ENCODE measurements at regions not wholly inside any gene's neighbourhood (a gene's known extent, or its start where the extent isn't known, plus 50 kb on each side); places are given as distances from the start of the nearest gene placed in this dataset.
"Not testable (repeated sequence)": the region's sequence is repeated elsewhere in the genome, so short reads cannot be mapped to it uniquely, and the experiment has no call there.

DNA sequence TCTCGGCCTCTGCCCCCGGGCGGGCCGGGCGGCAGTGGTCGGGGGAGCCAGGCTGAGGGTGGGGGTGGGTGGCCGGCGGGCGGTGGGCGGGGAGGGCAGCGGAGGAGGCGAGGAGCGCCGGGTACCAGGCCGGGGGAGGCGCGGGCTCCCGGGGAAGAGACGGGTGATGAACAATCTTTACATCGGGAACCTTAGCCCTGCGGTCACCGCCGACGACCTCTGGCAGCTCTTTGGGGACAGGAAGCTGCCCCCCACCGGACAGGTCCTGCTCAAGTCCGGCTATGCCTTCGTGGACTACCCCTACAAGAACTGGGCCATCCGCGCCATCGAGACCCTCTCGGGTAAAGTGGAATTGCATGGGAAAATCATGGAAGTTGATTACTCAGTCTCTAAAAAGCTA, 112.5 kb downstream of the NBPF12 start (continued):
- TF ChIP-seq, protein P1, sequence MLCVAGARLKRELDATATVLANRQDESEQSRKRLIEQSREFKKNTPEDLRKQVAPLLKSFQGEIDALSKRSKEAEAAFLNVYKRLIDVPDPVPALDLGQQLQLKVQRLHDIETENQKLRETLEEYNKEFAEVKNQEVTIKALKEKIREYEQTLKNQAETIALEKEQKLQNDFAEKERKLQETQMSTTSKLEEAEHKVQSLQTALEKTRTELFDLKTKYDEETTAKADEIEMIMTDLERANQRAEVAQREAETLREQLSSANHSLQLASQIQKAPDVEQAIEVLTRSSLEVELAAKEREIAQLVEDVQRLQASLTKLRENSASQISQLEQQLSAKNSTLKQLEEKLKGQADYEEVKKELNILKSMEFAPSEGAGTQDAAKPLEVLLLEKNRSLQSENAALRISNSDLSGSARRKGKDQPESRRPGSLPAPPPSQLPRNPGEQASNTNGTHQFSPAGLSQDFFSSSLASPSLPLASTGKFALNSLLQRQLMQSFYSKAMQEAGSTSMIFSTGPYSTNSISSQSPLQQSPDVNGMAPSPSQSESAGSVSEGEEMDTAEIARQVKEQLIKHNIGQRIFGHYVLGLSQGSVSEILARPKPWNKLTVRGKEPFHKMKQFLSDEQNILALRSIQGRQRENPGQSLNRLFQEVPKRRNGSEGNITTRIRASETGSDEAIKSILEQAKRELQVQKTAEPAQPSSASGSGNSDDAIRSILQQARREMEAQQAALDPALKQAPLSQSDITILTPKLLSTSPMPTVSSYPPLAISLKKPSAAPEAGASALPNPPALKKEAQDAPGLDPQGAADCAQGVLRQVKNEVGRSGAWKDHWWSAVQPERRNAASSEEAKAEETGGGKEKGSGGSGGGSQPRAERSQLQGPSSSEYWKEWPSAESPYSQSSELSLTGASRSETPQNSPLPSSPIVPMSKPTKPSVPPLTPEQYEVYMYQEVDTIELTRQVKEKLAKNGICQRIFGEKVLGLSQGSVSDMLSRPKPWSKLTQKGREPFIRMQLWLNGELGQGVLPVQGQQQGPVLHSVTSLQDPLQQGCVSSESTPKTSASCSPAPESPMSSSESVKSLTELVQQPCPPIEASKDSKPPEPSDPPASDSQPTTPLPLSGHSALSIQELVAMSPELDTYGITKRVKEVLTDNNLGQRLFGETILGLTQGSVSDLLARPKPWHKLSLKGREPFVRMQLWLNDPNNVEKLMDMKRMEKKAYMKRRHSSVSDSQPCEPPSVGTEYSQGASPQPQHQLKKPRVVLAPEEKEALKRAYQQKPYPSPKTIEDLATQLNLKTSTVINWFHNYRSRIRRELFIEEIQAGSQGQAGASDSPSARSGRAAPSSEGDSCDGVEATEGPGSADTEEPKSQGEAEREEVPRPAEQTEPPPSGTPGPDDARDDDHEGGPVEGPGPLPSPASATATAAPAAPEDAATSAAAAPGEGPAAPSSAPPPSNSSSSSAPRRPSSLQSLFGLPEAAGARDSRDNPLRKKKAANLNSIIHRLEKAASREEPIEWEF (CRISPR knock-in tag; IDR thresholded peaks at IDR 0.05), result no peak
- no peak for TF ChIP-seq ILF3 (IDR thresholded peaks at IDR 0.05; ENCODE audit: borderline replicate concordance)

DNA sequence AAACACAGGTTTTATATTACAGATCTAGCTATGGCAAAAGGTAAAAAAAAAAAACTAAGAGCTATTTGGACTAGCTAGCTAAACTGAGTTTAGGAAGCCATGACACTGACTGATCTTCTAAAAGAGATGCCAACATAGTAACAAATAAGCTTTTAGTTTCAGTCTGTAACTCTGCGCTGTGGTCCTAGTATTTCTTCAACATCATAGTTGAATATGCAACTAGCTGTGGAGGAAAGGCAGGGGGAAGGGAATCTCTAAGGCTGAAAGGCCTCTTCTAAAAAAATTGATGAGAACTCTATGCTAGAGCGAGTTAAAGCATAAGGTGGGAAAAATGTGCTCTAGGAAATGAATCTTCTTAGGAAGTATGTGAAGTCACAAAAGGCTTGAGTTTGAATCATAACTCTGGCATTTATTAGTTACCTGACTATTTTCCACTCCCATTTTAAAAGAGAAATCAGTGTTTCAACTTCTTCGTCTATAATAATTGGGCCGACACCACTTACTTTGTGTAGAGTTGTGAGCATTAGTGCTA, 108.8 kb downstream of the NBPF12 start:
- not testable (repeated sequence) for H3K9ac ChIP-seq (ENCODE audit: insufficient read depth in 1 of 2, low read depth in 2 of 2, low read length in 2 of 2)
- 3% methylated on average over 4 of the region's 4 CpGs for WGBS (ENCODE audit: insufficient coverage, low coverage, missing lambda C conversion rate)

More for the DNA sequence above, 108.8 kb downstream of the NBPF12 start:
- H4K20me1 ChIP-seq (replicated peaks; ENCODE audit: control insufficient read depth, insufficient read depth, low read length); ATAC-seq; POLR2A ChIA-PET; H3K9me3 ChIP-seq (replicated peaks; ENCODE audit: control insufficient read depth, insufficient read depth, low read depth, low read length); intact Hi-C loops (cut with micrococcal nuclease); CTCF ChIA-PET (ENCODE audit: low intra/inter-chr PET ratio); H3K4me1 ChIP-seq (replicated peaks in 1 of 2; ENCODE audit: control insufficient read depth in 2 of 2, insufficient read depth in 2 of 2, low read length in 2 of 2); BruUV-seq (replicated peaks); in situ Hi-C loops (cut with MboI); H3K79me2 ChIP-seq (ENCODE audit: control insufficient read depth, insufficient read depth, low read length); H3K9me1 ChIP-seq (ENCODE audit: control insufficient read depth, insufficient read depth, low read length); H3K4me3 ChIP-seq; H2AFZ ChIP-seq (ENCODE audit: low read depth, low read length); H3K4me2 ChIP-seq (ENCODE audit: insufficient read depth, low read length); H3K36me3 ChIP-seq (ENCODE audit: control insufficient read depth, insufficient read depth, low read length); DNase-seq (ENCODE audit: extremely low read depth in 1 of 4, low spot score in 3 of 4); H3K27ac ChIP-seq (ENCODE audit: extremely low read depth, low read depth, low read length): not testable (repeated sequence)
- H3K27me3 ChIP-seq (ENCODE audit: control insufficient read depth in 2 of 2, insufficient read depth in 2 of 2, low read length in 2 of 2), result peaks cover 0 to 15% of the 10 kb centered on the region in 2 experiments; a peak in 3 of 5 replicates
- FAIRE-seq, result peak; percentile 70

Measured in K562 (cell line).